Gastrocnemius medialis (tissue), 4 donors: ENCODE measurements at regions not wholly inside any gene's neighbourhood (a gene's known extent, or its start where the extent isn't known, plus 50 kb on each side); places are given as distances from the start of the nearest gene placed in this dataset.

Experiments
- ATAC-seq, 2 donors: fragments of 150-250 bp; one replicate each; pipeline ENCODE4 v1.9.1; 2016
- DNase-seq, 2 donors: peaks; one replicate each; pipeline ENCODE4 v3.0.0-alpha.2; 2019
- H3K27ac ChIP-seq, 4 donors: fragments of 200-600 bp; sonication (generic); 1 replicate in 1 of 4; 2 replicates in 3 of 4; pipeline ENCODE4 v1.5.1; 2016 to 2018; ENCODE audit warnings: mild to moderate bottlenecking in 2 of 4, moderate library complexity in 1 of 4
- H3K27me3 ChIP-seq, 3 donors: fragments of 200-600 bp; sonication (generic) in 2 of 3; 1 replicate in 1 of 3; 2 replicates in 2 of 3; pipeline versions ENCODE4 v1.5.1 to v1.6.0; 2016 to 2019; ENCODE audit warnings: mild to moderate bottlenecking in 1 of 3, moderate library complexity in 1 of 3
- H3K36me3 ChIP-seq, 2 donors: fragments of 200-600 bp; sonication (generic) in 1 of 2; one replicate each; pipeline ENCODE4 v1.5.1; 2017 to 2018
- H3K4me1 ChIP-seq, 2 donors: fragments of 200-600 bp; sonication (generic) in 1 of 2; one replicate each; pipeline ENCODE4 v1.5.1; 2016 to 2017; ENCODE audit warnings: mild to moderate bottlenecking in 2 of 2
- H3K4me3 ChIP-seq, 4 donors: fragments of 200-600 bp; sonication (generic) in 3 of 4; 1 replicate in 1 of 4; 2 replicates in 3 of 4; pipeline ENCODE4 v1.5.1; 2016 to 2019; ENCODE audit warnings: mild to moderate bottlenecking in 2 of 4
- H3K9me3 ChIP-seq, 3 donors: fragments of 200-600 bp; sonication (generic) in 2 of 3; 1 replicate in 1 of 3; 2 replicates in 2 of 3; pipeline ENCODE4 v1.5.1; 2016 to 2019
- CTCF ChIP-seq, 5 experiments: fragments of 450-650 bp in 3 of 5; fragments of 200-600 bp in 2 of 5; sonication (generic) in 2 of 5; IDR thresholded peaks in 4 of 5; conservative IDR thresholded peaks in 1 of 5; 1 replicate in 4 of 5; 2 replicates in 1 of 5; pipeline ENCODE4 v1.5.1; 2016 to 2019; ENCODE audit warnings: antibody characterized with exemption in 5 of 5, mild to moderate bottlenecking in 3 of 5, moderate library complexity in 3 of 5
- POLR2A ChIP-seq, 2 donors: fragments of 450-650 bp; IDR thresholded peaks; one replicate each; pipeline ENCODE4 v1.6.1; 2017; ENCODE audit warnings: antibody characterized with exemption in 2 of 2, mild to moderate bottlenecking in 2 of 2, moderate library complexity in 2 of 2
- in situ Hi-C, 4 donors: fragments of 200-750 bp; cut with MboI; loops; one replicate each; pipeline versions ENCODE4 v1.15.0 to v1.8.0; 2017; ENCODE audit warnings: low sequenced_read_pairs in 4 of 4
- intact Hi-C: fragments of 100-400 bp; cut with DNase I; formaldehyde crosslinking; loops from one replicate; pipeline ENCODE4 v1.15.1; 2023; ENCODE audit warnings: low total_unique reads

DNA sequence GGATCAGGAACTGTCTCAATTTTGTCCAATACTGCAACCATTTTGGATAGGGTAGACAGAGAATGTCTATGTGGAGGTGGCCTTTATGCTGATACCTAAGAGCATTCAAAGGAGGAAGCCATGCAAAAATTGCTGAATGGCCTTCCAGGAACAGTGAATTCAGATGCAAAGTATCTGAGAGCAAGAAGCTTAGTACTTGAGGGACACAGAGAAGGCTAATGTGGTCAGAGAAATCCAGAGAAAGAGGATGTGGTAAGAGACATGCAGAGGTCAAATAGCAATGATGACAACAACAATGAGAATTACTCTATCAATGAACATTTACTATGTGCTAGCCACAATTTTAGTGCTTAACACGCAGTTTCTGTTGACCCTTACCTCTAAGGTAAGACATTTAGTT is 785.6 kb upstream of the KLHL1 start:
- Histone ChIP-seq H3K27ac (no peak overlapping the region), H3K4me1 (no peaks in the 10 kb centered on the region), H3K27me3 (no peaks in the 10 kb centered on the region), H3K9me3 (no peaks in the 10 kb centered on the region), H3K36me3 (no peaks in the 10 kb centered on the region), H3K4me3 (no peak overlapping the region)
- TF ChIP-seq POLR2A (IDR thresholded peaks at IDR 0.05): no peak
- no peak for TF ChIP-seq CTCF (IDR thresholded peaks at IDR 0.05 in 4 of 5, conservative IDR thresholded peaks at IDR 0.05 in 1 of 5)
- intact Hi-C loops: no loop called here
- in situ Hi-C loops: no loop called here
- ATAC-seq (no peak), DNase-seq (no peak)

DNA sequence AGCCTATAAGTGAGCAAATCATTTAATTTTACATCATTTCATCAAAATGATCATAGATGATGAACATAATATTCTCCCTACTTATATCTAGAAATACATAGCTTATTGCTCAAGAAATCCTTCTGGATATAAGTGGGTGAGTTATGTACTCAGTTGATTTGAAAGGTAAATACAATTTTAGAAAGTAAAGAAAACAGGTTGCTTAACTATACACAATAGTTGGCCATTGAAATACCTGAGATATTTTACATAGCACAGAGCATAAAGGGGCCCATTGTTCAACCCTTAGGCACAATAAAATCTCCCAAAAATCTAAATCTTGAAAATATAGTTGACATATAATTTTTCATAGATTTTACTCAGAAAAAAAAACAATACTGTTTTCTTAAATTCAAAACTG is 782.0 kb upstream of the KLHL1 start:
- intact Hi-C loops: no loop called here
- in situ Hi-C loops: no loop called here

GRCh38 chr13:70889163-70889562 is 780.9 kb upstream of the KLHL1 start:
- Histone ChIP-seq H3K9me3 (no peaks in the 10 kb centered on the region), H3K27me3 (no peaks in the 10 kb centered on the region), H3K4me3 (no peak overlapping the region), H3K4me1 (no peaks in the 10 kb centered on the region), H3K27ac (no peak overlapping the region), H3K36me3 (no peaks in the 10 kb centered on the region)
- in situ Hi-C loops: no loop called here
- ATAC-seq (no peak), DNase-seq (no peak)
- TF ChIP-seq CTCF (IDR thresholded peaks at IDR 0.05 in 4 of 5, conservative IDR thresholded peaks at IDR 0.05 in 1 of 5): no peak
- TF ChIP-seq POLR2A (IDR thresholded peaks at IDR 0.05): no peak
- intact Hi-C loops: no loop called here

More for the DNA sequence above, 782.0 kb upstream of the KLHL1 start:
- H3K4me1 ChIP-seq: no peaks in the 10 kb centered on the region
- DNase-seq (no peak), ATAC-seq (no peak)
- TF ChIP-seq CTCF (IDR thresholded peaks at IDR 0.05 in 4 of 5, conservative IDR thresholded peaks at IDR 0.05 in 1 of 5) (no peak), POLR2A (IDR thresholded peaks at IDR 0.05) (no peak)
- no peaks in the 10 kb centered on the region for H3K36me3 ChIP-seq
- no peaks in the 10 kb centered on the region for H3K27me3 ChIP-seq
- H3K27ac ChIP-seq: no peak overlapping the region
- no peak overlapping the region for H3K4me3 ChIP-seq
- no peaks in the 10 kb centered on the region for H3K9me3 ChIP-seq

DNA sequence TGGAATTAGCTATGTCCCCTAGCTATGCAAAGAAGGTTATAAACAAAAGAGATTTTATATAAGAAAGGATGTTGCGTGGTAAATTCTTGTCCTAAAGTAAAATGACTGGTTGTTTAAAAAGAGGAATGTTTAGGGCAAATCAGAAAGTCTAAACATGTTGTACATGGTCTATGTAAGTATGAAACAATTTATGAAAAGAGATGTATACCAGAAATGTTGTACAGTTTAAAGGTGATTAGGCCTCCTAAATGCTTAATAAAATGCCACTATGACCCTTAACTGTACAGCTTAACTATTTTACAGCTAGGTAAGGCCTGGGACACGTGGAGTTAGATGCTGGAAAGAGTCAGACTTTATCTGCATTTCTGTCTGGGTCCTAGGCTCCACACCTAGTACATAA is 775.9 kb upstream of the KLHL1 start:
- ATAC-seq (no peak), DNase-seq (no peak)
- no peak overlapping the region for H3K27ac ChIP-seq
- intact Hi-C loops (no loop called here), in situ Hi-C loops (no loop called here)
- H3K27me3 ChIP-seq: no peaks in the 10 kb centered on the region
- H3K36me3 ChIP-seq: no peaks in the 10 kb centered on the region
- no peaks in the 10 kb centered on the region for H3K9me3 ChIP-seq
- no peaks in the 10 kb centered on the region for H3K4me1 ChIP-seq
- TF ChIP-seq POLR2A (IDR thresholded peaks at IDR 0.05) (no peak), CTCF (IDR thresholded peaks at IDR 0.05 in 4 of 5, conservative IDR thresholded peaks at IDR 0.05 in 1 of 5) (no peak)
- no peak overlapping the region for H3K4me3 ChIP-seq

GRCh38 chr13:70874636-70875035 is 766.4 kb upstream of the KLHL1 start:
- intact Hi-C loops (no loop called here), in situ Hi-C loops (no loop called here)
- DNase-seq (no peak), ATAC-seq (no peak)
- no peak overlapping the region for H3K27ac ChIP-seq
- no peak overlapping the region for H3K4me3 ChIP-seq
- no peaks in the 10 kb centered on the region for H3K36me3 ChIP-seq
- no peaks in the 10 kb centered on the region for H3K4me1 ChIP-seq
- TF ChIP-seq POLR2A (IDR thresholded peaks at IDR 0.05) (no peak), CTCF (IDR thresholded peaks at IDR 0.05 in 4 of 5, conservative IDR thresholded peaks at IDR 0.05 in 1 of 5) (no peak)
- H3K27me3 ChIP-seq: no peaks in the 10 kb centered on the region
- no peaks in the 10 kb centered on the region for H3K9me3 ChIP-seq
